SK-N-SH (cell line): ENCODE measurements at regions not wholly inside any gene's neighbourhood (a gene's known extent, or its start where the extent isn't known, plus 50 kb on each side); places are given as distances from the start of the nearest gene placed in this dataset.

Experiments
- MXI1 ChIP-seq: IDR thresholded peaks from 2 replicates; pipeline ENCODE4 v1.6.1; 2012; ENCODE audit warnings: mild to moderate bottlenecking, low read depth, low read length, improper control_type of control experiment
- TAF1 ChIP-seq: IDR thresholded peaks from 2 replicates; pipeline ENCODE4 v1.6.1; 2012; ENCODE audit warnings: low read depth, mild to moderate bottlenecking, low read length, moderate library complexity, borderline replicate concordance

- TF ChIP-seq MXI1, result no peak
- TF ChIP-seq TAF1, result no peak
Observed at GRCh38 chr3:48086705-48087104, 70.5 kb upstream of the MAP4 start.
